Endothelial cell of umbilical vein (primary cell): ENCODE measurements at regions not wholly inside any gene's neighbourhood (a gene's known extent, or its start where the extent isn't known, plus 50 kb on each side); places are given as distances from the start of the nearest gene placed in this dataset.

ENCODE experiments used
- BruUV-seq: library from RNA; stranded (reverse); fragments of 400-500 nt; replicated peaks from 2 replicates; lab custom pipeline; 2021; lab: Mats Ljungman, UMichigan
- CTCF ChIA-PET: fragments of 300-600, 350-600 bp; sonication (Branson Sonifier 250); formaldehyde crosslinking; loops from one replicate; lab custom pipeline; 2021; ENCODE audit warnings: antibody characterized with exemption, inconsistent platforms; lab: Charles Lee
- POLR2A ChIA-PET: fragments of 300-600, 350-600 bp; sonication (Branson Sonifier 250); formaldehyde crosslinking; loops from one replicate; lab custom pipeline; 2021; ENCODE audit warnings: antibody characterized with exemption, inconsistent platforms; lab: Charles Lee
- DNase-seq: peaks from one replicate; pipeline ENCODE4 v3.0.0-alpha.2; 2011; ENCODE audit warnings: low read depth, low spot score
- FAIRE-seq: peaks from 2 replicates; lab custom pipeline; 2011; peaks lifted over from hg19 to GRCh38; lab: Jason Lieb, UNC
- H2AFZ ChIP-seq: 2 replicates; pipeline ENCODE4 v1.6.0; 2012; ENCODE audit warnings: low read depth, low read length, control low read depth, inconsistent platforms
- H3K27ac ChIP-seq: 2 replicates; pipeline ENCODE4 v1.5.1; 2011; ENCODE audit warnings: low read depth, mild to moderate bottlenecking, control low read depth, low read length, moderate library complexity; ENCODE audit not compliant: insufficient read depth
- H3K27me3 ChIP-seq, 2 experiments: 2 replicates each; pipeline versions ENCODE4 v1.6.0 to v1.6.1; 2011; ENCODE audit warnings: low read length in 2 of 2, mixed read lengths in 1 of 2; ENCODE audit not compliant: control insufficient read depth in 2 of 2, insufficient read depth in 2 of 2
- H3K36me3 ChIP-seq, 2 experiments: 2 replicates in 1 of 2; 3 replicates in 1 of 2; pipeline ENCODE4 v1.5.1; 2011; ENCODE audit warnings: low read length in 2 of 2, mild to moderate bottlenecking in 1 of 2, moderate library complexity in 1 of 2; ENCODE audit not compliant: control insufficient read depth in 2 of 2, insufficient read depth in 2 of 2; ENCODE audit errors: extremely low read depth in 1 of 2
- H3K4me1 ChIP-seq: 3 replicates; pipeline ENCODE4 v1.5.1; 2011; ENCODE audit warnings: mild to moderate bottlenecking, low read length; ENCODE audit not compliant: control insufficient read depth, insufficient read depth; ENCODE audit errors: extremely low read depth
- H3K4me2 ChIP-seq: 2 replicates; pipeline ENCODE4 v1.6.1; 2011; ENCODE audit warnings: low read length, control low read depth, mixed read lengths; ENCODE audit not compliant: insufficient read depth
- H3K4me3 ChIP-seq, 3 experiments: fragments of 200-600 bp in 1 of 3; sonication (generic), shearing (Covaris generic) in 1 of 3; replicated peaks in 1 of 3; 2 replicates each; pipeline ENCODE4 v1.5.1; 2011 to 2016; ENCODE audit warnings: control low read depth in 3 of 3, low read length in 3 of 3, mild to moderate bottlenecking in 2 of 3, inconsistent platforms in 1 of 3, low read depth in 1 of 3, moderate library complexity in 1 of 3; ENCODE audit not compliant: insufficient read depth in 1 of 3
- H3K79me2 ChIP-seq: 2 replicates; pipeline ENCODE4 v1.6.0; 2012; ENCODE audit warnings: low read length, inconsistent platforms; ENCODE audit not compliant: control insufficient read depth, insufficient read depth
- H3K9ac ChIP-seq: replicated peaks from 2 replicates; pipeline ENCODE3; 2011; ENCODE audit warnings: low read length, control low read depth; ENCODE audit not compliant: insufficient read depth; ENCODE audit errors: extremely low read depth
- H3K9me1 ChIP-seq: replicated peaks from 3 replicates; pipeline ENCODE4 v1.6.0; 2011; ENCODE audit warnings: mild to moderate bottlenecking, low read length; ENCODE audit not compliant: control insufficient read depth, insufficient read depth; ENCODE audit errors: extremely low read depth
- H3K9me3 ChIP-seq: replicated peaks from 2 replicates; pipeline ENCODE4 v1.5.1; 2012; ENCODE audit warnings: low read length, inconsistent platforms; ENCODE audit not compliant: control insufficient read depth, insufficient read depth
- H4K20me1 ChIP-seq: replicated peaks from 2 replicates; pipeline ENCODE3; 2011; ENCODE audit warnings: mild to moderate bottlenecking, low read length; ENCODE audit not compliant: control insufficient read depth, insufficient read depth; ENCODE audit errors: extremely low read depth
- EZH2 ChIP-seq: IDR thresholded peaks from 2 replicates; pipeline ENCODE4 v1.6.1; 2012; ENCODE audit warnings: borderline replicate concordance, low read depth, mild to moderate bottlenecking, moderate library complexity, low read length, inconsistent platforms; ENCODE audit not compliant: severe bottlenecking
- FOS ChIP-seq: IDR thresholded peaks from 2 replicates; pipeline ENCODE4 v1.6.1; 2011; ENCODE audit warnings: mild to moderate bottlenecking, low read length, moderate library complexity, borderline replicate concordance; ENCODE audit not compliant: insufficient read depth
- GATA2 ChIP-seq: IDR thresholded peaks from 2 replicates; pipeline ENCODE4 v1.7.0; 2011; ENCODE audit warnings: low read depth, mild to moderate bottlenecking, moderate library complexity, mixed read lengths, low read length; ENCODE audit not compliant: insufficient read length, insufficient read depth
- JUN ChIP-seq: IDR thresholded peaks from 2 replicates; pipeline ENCODE4 v1.6.1; 2011; ENCODE audit warnings: borderline replicate concordance, low read depth; ENCODE audit not compliant: insufficient read length, insufficient read depth
- MYC ChIP-seq: IDR thresholded peaks from one replicate; pipeline ENCODE4 v1.6.1; 2011; ENCODE audit warnings: mild to moderate bottlenecking, low read depth, low read length
- POLR2A ChIP-seq: IDR thresholded peaks from 2 replicates; pipeline ENCODE4 v1.6.1; 2012; ENCODE audit warnings: low read depth, mild to moderate bottlenecking, control low read depth, low read length
- POLR2AphosphoS5 ChIP-seq: IDR thresholded peaks from 2 replicates; pipeline ENCODE4 v1.6.1; 2012; ENCODE audit warnings: low read depth, mild to moderate bottlenecking, control low read depth, low read length, moderate library complexity; ENCODE audit not compliant: insufficient read depth
- dilution Hi-C: fragments of 300-500 bp; cut with MboI; formaldehyde crosslinking; loops from one replicate; pipeline ENCODE4 v1.15.0; 2019; ENCODE audit warnings: low sequenced_read_pairs; ENCODE audit not compliant: extremely low pct_ligation_motif_present
- intact Hi-C: fragments of 100-400 bp; cut with micrococcal nuclease; formaldehyde crosslinking; loops from one replicate; pipeline ENCODE4 v1.10.0; 2022
- TF ChIP-seq, protein P1 (sequence below): IDR thresholded peaks from 2 replicates; pipeline ENCODE4 v1.6.1; 2011; ENCODE audit not compliant: insufficient read depth, insufficient read length
- TF ChIP-seq, protein P2 (sequence below), 2 donors: IDR thresholded peaks; 1 replicate in 1 of 2; 2 replicates in 1 of 2; pipeline ENCODE4 v1.5.1; 2011; ENCODE audit warnings: low read length in 2 of 2, mild to moderate bottlenecking in 2 of 2, moderate library complexity in 2 of 2, control low read depth in 1 of 2, inconsistent platforms in 1 of 2, low read depth in 1 of 2; ENCODE audit not compliant: insufficient read depth in 1 of 2; ENCODE audit errors: extremely low read depth in 1 of 2

DNA sequence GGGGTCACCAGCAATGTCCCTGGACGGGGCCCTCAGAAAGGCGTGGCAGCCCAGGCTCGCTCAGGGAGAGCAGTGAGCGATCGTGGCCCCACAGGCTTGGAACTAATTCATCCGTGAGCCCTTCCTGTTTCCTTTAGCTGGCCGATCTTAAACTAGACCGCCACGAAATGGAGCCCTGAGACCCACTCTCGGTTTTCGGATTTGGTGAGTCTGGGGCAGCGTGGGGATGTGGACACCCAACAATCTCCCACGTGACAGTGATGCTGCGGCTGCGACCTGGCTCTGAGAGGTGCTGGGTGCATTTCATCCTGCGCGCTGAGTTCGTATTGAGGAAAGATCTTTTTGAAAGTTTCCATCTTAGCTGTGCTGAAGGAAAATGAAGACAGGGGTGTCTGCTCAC, 501.3 kb upstream of the B3GAT1 start:
- Histone ChIP-seq H4K20me1 (no peaks in the 10 kb centered on the region), H3K27ac (no peak overlapping the region), H3K79me2 (no peaks in the 10 kb centered on the region), H3K9ac (no peak overlapping the region), H3K4me3 (no peak overlapping the region), H3K9me3 (no peaks in the 10 kb centered on the region), H3K27me3 (no peaks in the 10 kb centered on the region), H3K9me1 (no peaks in the 10 kb centered on the region), H3K4me2 (no peak overlapping the region), H3K36me3 (no peaks in the 10 kb centered on the region), H3K4me1 (no peaks in the 10 kb centered on the region), H2AFZ (no peak overlapping the region)
- ChIA-PET POLR2A (no interaction called here), CTCF (no interaction called here)
- dilution Hi-C loops (no loop called here), intact Hi-C loops (no loop called here)
- BruUV-seq, result no TSS peak
- FAIRE-seq (no peak), DNase-seq (no peak)
- TF ChIP-seq EZH2 (no peak), POLR2AphosphoS5 (no peak), GATA2 (no peak), JUN (no peak)
- TF ChIP-seq, protein P1, sequence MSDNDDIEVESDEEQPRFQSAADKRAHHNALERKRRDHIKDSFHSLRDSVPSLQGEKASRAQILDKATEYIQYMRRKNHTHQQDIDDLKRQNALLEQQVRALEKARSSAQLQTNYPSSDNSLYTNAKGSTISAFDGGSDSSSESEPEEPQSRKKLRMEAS, result no peak

DNA sequence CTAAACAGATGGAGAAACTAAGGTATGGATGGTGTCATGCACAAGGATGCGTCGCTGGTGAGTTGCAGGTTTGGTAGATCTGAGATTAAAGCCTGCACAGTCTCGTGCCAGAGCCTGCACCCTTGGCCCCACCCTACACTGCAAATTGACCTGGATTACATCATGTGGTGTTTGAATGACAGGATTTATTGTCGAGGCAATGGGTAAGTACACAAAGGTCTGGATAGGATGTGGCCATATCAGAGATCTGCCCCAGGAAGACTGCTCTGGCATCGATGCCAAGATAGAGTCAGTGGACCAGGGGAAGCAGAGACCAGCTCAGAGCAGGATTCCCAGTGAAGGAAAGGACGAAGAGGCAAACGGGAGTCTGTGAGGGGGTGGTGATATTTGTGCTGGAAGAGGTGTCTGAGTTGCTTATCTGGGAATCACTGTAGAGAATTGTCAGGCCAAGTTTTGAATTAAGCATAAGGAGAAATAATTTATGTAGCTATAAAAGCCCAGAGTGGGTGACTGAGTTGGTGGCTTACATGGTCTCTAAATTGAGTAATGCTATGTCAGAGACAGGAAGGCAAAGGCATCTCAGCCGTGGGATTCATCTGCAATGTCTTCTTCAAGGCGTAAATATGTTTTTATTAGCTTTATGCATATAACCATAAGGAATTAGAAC, 499.6 kb upstream of the B3GAT1 start:
- no peaks in the 10 kb centered on the region for H3K9me1 ChIP-seq
- DNase-seq (no peak), FAIRE-seq (no peak)
- ChIA-PET POLR2A (no interaction called here), CTCF (no interaction called here)
- no peaks in the 10 kb centered on the region for H3K27me3 ChIP-seq
- no peaks in the 10 kb centered on the region for H4K20me1 ChIP-seq
- no peaks in the 10 kb centered on the region for H3K79me2 ChIP-seq
- TF ChIP-seq, protein P2, sequence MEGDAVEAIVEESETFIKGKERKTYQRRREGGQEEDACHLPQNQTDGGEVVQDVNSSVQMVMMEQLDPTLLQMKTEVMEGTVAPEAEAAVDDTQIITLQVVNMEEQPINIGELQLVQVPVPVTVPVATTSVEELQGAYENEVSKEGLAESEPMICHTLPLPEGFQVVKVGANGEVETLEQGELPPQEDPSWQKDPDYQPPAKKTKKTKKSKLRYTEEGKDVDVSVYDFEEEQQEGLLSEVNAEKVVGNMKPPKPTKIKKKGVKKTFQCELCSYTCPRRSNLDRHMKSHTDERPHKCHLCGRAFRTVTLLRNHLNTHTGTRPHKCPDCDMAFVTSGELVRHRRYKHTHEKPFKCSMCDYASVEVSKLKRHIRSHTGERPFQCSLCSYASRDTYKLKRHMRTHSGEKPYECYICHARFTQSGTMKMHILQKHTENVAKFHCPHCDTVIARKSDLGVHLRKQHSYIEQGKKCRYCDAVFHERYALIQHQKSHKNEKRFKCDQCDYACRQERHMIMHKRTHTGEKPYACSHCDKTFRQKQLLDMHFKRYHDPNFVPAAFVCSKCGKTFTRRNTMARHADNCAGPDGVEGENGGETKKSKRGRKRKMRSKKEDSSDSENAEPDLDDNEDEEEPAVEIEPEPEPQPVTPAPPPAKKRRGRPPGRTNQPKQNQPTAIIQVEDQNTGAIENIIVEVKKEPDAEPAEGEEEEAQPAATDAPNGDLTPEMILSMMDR (IDR thresholded peaks at IDR 0.05; ENCODE audit: extremely low read depth in 1 of 2, insufficient read depth in 1 of 2, low read depth in 1 of 2, low read length in 2 of 2), result no peak
- no peak for TF ChIP-seq GATA2
- TF ChIP-seq, protein P1, result no peak
- TF ChIP-seq EZH2, result no peak
- TF ChIP-seq FOS, result no peak
- no peak for TF ChIP-seq JUN
- no peak for TF ChIP-seq POLR2AphosphoS5
- no peak for TF ChIP-seq MYC
- TF ChIP-seq POLR2A, result no peak
- intact Hi-C loops, result no loop called here
- no peak overlapping the region for H3K27ac ChIP-seq
- BruUV-seq, result no TSS peak
- H3K9ac ChIP-seq, result no peak overlapping the region
- dilution Hi-C loops, result no loop called here
- no peaks in the 10 kb centered on the region for H3K4me1 ChIP-seq
- no peak overlapping the region for H2AFZ ChIP-seq
- H3K4me3 ChIP-seq, result no peak overlapping the region
- H3K36me3 ChIP-seq, result no peaks in the 10 kb centered on the region
- H3K9me3 ChIP-seq, result no peaks in the 10 kb centered on the region
- no peak overlapping the region for H3K4me2 ChIP-seq
